ENCODE measurements at regions not wholly inside any gene's neighbourhood (a gene's known extent, or its start where the extent isn't known, plus 50 kb on each side); places are given as distances from the start of the nearest gene placed in this dataset.

DNA sequence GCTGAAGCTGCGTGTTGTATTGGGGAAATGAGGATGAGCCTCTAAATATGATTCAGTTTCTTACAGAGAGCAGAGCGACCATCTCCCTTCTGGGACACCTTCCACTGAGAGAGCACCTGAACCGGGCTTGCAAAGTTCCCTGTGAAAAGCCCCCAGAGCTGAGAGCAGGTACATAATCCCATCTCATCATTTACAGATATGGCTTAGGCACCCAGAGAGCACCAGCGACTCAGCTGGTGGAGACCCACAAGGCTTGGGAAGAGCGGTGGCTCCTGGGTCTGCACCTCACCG is 324.3 kb upstream of the IRX4 start:
- DNase-seq (ENCODE audit: low read depth) = no peak

DNA sequence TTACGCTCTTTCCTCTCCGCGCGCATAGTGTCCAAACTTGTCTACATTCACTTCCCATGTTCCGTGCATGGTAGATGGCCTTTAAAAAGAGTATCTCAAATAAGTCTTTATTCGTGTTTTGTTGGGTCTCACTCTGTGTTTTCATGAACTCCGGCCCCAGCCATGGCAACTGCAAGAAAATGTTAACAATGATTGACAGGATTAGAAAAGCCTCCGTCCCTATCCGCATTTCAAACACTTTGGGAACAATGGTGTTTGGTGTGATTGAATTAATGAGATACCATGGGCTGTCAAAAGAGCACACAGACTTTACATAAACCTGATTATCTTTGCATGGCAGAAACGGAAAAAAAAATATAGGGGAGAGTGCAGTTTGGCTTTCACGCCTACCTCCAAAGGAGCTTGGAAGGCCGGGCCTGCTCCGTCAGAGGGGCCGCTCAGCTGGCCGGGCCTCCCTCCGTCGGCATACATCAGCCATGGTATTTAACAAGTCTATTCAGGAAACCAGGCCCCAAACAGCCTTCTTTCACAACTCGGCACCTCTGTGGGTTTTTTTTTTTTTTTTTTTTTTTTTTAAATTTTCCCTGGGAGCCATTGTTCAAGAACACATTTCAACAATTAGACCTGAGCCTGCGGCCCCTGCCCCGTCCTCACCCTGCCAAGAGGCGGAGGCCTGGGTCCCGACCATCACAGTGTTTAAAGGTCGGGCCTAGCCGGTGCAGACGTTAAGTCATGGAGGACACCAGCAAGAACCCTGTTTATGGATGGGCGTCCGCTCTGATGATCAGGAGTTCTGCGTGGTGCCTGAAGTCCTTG is 323.8 kb upstream of the IRX4 start:
- no peak for DNase-seq (ENCODE audit: low read depth)

DNA sequence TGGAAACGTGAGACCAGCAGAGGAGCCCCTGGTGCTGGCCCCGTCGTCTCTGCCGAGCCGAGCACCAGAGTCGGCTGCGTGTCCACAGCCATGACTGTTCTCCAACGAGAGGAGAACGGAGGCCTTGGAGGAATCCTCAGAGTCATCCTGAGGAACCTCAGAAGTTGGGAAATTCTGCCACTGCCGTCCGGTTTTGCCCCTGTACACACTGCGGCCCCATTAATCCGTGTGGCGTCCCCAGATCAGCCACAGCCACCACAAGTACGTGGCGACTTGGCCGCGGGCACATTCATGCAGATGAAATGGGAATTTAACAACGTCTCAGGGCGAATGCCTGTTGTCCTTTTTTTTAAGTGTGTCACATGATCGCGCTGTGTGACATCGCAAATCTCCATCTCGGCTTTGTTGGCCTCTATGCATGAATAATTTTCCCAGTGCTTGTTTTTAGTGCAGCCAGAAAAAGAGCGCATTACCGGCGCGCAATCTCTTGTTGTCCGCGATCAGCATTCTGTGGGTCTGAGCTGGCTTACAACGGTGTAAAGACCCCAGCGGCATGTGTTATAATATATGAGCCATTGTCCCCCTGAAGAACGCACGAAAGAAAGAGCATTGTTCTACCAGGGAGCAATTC is 323.0 kb upstream of the IRX4 start:
- no peak for DNase-seq (ENCODE audit: low read depth)

DNA sequence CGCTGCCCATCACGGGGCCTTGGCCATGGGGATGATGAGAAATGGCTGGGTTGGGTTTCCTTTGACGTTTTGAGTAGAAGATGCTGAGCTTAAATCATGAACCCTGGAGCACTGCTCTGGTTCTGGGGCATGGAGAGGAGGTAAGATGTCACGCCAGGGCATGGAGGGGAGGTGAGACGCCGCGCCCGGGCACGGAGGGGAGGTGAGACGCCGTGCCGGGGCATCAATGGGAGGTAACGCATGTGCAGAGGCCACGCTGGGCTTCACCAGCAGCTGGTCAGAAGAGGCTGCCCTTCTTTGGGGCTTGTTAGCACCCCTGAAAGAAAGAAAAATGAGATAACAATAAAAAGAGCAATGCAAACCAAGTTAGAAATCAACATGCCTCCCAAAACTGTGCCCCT is 322.5 kb upstream of the IRX4 start:
- no peak for DNase-seq (ENCODE audit: low read depth)

DNA sequence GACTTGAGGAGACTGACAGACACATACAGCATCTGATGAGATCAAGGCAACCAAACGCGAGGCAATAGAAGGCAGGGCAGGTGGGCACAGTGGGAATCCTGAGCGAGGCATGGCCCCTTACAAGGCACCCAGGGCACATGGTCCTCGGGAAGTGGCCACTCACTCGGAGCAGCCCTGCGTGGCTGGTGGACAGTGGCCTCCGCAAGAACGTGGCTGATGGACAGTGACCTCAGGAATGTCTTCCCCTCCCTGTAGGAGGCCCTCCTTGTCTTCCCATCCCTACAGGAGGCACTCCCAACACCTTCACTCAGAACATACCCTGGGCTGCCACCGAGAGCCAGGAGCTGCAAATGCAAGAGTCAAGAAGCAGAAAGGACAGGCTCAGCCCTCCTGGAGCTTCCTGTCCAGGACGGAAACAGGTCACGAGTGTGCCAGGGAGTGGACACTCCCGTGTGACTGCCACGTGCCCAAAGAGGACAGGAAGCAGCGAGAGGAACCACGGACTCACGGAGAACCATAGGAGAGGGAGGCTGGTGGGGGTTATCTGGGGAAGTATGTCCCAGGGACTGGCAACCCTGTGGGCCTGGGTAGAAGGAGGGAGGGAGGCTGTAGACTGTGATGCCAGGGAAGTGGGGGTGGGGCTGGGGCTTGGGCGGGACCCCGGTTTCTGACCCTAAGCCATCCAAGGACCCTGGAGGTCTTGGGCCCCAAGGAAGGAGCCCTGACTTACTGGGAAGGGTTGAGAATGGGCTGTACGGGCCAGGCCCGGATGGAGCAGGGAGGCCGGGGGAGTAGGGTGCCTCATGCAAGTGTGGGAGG is 321.9 kb upstream of the IRX4 start:
- no peak for DNase-seq (ENCODE audit: low read depth)

GRCh38 chr5:2203774-2204173 is 321.0 kb upstream of the IRX4 start:
- DNase-seq (ENCODE audit: low read depth) = no peak

DNA sequence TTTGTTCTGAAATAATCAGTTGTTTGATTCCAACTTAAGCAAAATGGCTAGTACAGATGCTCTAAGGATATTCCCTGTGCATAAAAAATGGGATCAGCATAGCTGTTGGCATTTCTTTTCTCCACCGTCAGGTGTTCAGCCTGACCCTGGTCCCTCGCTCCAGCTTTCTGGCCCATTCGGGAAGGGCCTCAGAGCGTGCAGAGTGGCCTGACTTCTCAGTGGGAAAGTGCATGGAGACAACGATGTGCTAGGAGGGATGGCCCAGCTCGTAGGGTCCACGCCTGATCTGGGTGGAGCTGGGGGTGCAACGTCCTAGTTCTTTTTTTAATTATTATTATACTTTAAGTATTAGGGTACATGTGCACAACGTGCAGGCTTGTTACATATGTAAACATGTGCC is 319.1 kb upstream of the IRX4 start:
- DNase-seq (ENCODE audit: low read depth) = no peak

GRCh38 chr5:2201421-2201820 is 318.7 kb upstream of the IRX4 start:
- no peak for DNase-seq (ENCODE audit: low read depth)

DNA sequence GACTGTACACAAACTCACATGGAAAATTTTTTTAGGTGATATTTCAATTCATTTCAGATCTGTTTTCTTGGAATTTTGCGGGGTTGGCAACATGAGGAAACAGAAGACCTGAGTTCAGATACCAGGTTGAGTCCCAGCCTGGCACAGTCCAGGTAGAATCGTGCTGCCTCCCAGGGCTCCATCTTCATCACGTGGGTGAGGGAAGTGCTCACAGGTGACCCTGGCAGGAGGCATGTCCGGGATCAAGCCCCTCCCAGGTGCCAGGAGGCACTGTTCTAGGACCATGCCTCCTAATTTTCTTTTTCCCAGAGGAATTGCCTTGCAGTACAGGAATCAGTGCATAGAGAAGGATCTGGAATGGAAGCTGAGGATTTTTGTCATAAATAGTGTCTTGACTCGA is 318.3 kb upstream of the IRX4 start:
- DNase-seq (ENCODE audit: low read depth) = no peak

DNA sequence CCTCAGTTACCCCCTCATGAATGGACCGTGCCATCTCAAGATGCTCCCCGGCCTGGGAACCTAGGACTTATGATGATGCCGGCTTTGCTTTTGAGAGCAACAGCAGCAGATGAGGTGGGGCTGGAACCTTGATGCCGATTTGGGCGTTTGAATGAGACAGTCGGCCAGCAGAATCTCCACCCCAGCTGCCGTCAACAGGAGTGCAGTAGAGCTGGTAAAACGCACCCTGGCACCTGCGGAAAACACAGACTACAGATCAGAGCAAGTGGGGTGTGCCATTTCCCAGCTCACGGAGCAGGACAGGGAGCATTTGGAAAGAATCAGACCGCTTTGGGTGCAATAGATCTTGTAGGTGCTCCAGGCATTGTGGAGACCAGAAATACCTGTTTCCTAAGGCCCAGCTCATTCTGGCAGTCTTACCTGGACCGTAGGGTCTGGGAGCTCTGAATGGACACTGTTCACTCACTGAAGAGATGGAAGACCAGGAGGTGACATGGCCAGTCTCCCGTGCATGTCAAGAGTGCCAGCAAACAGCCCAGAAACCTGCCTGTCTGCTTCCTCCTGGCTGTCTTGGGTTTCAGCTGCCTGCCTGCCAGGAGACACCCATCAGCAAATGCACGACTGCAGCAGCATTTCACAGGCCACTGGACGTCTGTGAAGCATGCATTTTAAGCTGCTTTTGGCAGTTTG is 317.7 kb upstream of the IRX4 start:
- DNase-seq (ENCODE audit: low read depth) = no peak

DNA sequence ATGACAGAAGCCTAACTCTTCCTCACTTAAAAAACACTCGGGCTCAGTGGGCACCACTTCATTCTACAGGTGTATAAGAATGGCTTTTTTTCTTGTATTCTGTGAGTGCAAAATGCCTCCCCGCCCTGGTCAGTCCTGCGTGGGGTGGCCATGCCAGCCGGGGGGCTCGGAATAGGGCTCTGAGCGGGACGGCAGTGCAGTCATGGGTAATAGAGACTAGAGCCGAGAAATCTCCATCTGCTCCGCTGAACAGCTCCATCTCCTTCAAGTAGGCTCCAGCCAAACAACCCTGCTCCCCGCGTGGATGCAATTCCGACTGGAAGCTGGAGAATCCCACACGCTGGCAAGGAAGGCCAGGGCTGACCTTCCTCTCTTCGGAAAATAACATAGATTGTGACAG is 317.0 kb upstream of the IRX4 start:
- no peak for DNase-seq (ENCODE audit: low read depth)

DNA sequence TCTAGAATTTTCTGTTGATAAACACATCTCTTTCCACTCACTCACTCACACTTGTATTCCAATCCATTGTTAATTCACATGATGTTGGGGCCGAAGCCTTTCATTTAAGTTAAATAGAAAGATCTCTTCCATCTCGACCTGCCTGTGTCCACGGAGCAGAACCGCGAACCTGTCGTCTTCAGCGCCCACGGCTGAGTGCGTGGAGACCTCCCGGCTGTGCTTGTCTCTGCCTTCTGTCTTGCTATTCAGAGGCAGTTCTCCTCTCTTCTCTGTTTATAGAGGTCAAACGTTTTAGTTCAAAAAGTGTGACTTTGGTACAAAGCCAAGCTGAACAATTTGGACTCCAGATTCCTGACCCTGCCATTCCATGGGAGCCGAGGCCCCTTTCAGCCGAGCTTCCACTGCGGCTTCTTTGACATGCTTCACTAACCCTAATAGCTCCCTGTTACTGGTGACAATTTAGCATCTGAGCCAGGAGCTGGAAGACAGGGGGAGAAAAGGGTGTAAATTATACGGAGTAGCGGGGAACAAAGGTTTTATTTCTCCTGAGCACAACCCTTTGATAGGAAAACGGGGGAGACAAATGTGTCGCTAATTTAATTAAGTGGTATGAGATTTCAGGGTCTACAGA is 314.4 kb upstream of the IRX4 start:
- DNase-seq (ENCODE audit: low read depth) = no peak

DNA sequence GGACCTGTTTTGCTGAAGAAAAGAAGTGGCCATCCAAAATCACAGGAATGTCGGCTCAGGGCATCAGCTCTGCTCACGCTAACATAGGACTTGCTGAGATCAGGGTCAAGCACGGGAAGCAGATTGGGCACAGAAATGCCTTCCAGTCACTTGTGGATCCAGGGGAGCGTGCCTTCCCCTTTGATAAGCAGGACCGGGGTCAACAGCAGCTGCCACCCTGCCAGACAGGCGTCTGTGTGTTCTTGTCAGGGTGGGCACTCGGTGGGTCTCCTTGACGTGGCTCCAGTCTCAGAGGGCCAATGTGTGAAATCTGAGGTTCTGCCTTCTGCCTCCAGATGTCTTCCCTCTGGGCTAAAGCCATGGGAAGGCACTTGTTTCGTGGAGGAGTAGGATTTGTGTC is 313.7 kb upstream of the IRX4 start:
- DNase-seq (ENCODE audit: low read depth) = no peak

DNA sequence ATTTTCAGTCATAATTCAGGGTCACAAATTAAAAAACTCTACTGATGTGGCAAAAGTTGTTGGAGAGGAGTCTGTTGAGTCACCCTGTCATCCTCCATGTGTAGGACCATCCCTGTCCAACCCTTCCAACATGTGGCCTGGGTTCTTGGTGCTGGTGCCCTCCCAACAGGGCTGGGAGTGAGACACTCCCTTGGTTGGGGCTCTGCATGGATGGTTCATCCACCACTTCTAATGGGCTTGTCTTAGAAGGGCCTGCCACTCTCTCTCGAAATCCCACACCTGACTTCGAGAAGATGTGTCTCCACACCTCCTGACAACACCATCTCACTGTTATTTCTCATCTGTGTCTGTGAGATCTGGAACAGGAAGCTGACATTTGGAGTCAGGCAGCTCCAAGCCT is 312.2 kb upstream of the IRX4 start:
- DNase-seq (ENCODE audit: low read depth) = no peak

GRCh38 chr5:2194236-2194555 is 311.5 kb upstream of the IRX4 start:
- DNase-seq (ENCODE audit: low read depth) = no peak

- DNase-seq (ENCODE audit: low read depth) = no peak
Measured at GRCh38 chr5:2193542-2194235, 311.0 kb upstream of the IRX4 start.

GRCh38 chr5:2193142-2193541 is 310.4 kb upstream of the IRX4 start:
- DNase-seq (ENCODE audit: low read depth) = no peak

DNA sequence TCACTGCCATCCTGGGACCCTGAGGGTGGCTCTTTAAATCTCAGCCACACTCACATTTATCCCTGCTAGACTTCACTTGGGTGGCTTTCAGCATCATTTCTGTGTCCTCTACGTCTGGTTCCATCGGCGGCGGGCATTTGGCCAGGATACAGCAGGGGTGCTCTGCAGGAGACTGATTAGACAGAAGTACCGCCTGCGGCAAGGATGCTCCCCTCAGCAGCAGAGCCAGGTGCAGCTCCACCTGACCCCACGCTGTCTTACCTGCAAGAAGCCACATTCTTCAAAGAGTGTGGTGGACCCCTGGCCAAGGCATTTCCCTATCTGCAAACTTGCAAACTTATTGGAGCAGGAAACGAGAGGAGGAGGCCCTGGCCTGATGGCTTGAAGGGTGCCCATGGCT is 309.8 kb upstream of the IRX4 start:
- no peak for DNase-seq (ENCODE audit: low read depth)

GRCh38 chr5:2191972-2192371 is 309.2 kb upstream of the IRX4 start:
- no peak for DNase-seq (ENCODE audit: low read depth)

- DNase-seq (ENCODE audit: low read depth) = no peak
Measured at GRCh38 chr5:2190549-2190948, 307.8 kb upstream of the IRX4 start.

- no peak for DNase-seq (ENCODE audit: low read depth)
Measured at GRCh38 chr5:2188661-2189060, 305.9 kb upstream of the IRX4 start.

Measured in HT1080 (cell line).